ENCODE measurements at regions not wholly inside any gene's neighbourhood (a gene's known extent, or its start where the extent isn't known, plus 50 kb on each side); places are given as distances from the start of the nearest gene placed in this dataset.
A peak's percentile ranks its signal among the peaks of the same experiment; 100 is the strongest.

- TF ChIP-seq CTCF (conservative IDR thresholded peaks at IDR 0.05; ENCODE audit: low read length): no peak
- peak; percentile 75 for DNase-seq (ENCODE audit: low read depth)
- no peak overlapping the region for H3K4me3 ChIP-seq (ENCODE audit: low read length)
Observed at GRCh38 chr1:118257946-118258345, 72.9 kb upstream of the SPAG17 start.

GRCh38 chr1:118254491-118255425 lies 69.7 kb upstream of the SPAG17 start:
- peak; percentile 49 for DNase-seq (ENCODE audit: low read depth)
- H3K4me3 ChIP-seq (ENCODE audit: low read length): no peak overlapping the region

GRCh38 chr1:118254001-118254400 lies 69.0 kb upstream of the SPAG17 start:
- no peak for TF ChIP-seq CTCF (conservative IDR thresholded peaks at IDR 0.05; ENCODE audit: low read length)
- H3K4me3 ChIP-seq (ENCODE audit: low read length): no peak overlapping the region
- peak; percentile 24 for DNase-seq (ENCODE audit: low read depth)

More at GRCh38 chr1:118254491-118255425, 69.7 kb upstream of the SPAG17 start:
- no peak for TF ChIP-seq CTCF (conservative IDR thresholded peaks at IDR 0.05; ENCODE audit: low read length)

GRCh38 chr1:118253053-118253915 lies 68.3 kb upstream of the SPAG17 start:
- H3K4me3 ChIP-seq (ENCODE audit: low read length): no peak overlapping the region
- DNase-seq (ENCODE audit: low read depth): no peak
- TF ChIP-seq CTCF (conservative IDR thresholded peaks at IDR 0.05; ENCODE audit: low read length): no peak

- H3K4me3 ChIP-seq (ENCODE audit: low read length): no peak overlapping the region
- DNase-seq (ENCODE audit: low read depth): no peak
- TF ChIP-seq CTCF (conservative IDR thresholded peaks at IDR 0.05; ENCODE audit: low read length): no peak
Observed at GRCh38 chr1:118252624-118253023, 67.6 kb upstream of the SPAG17 start.

GRCh38 chr1:118250232-118250631 lies 65.2 kb upstream of the SPAG17 start:
- no peak for TF ChIP-seq CTCF (conservative IDR thresholded peaks at IDR 0.05; ENCODE audit: low read length)
- no peak for DNase-seq (ENCODE audit: low read depth)
- no peak overlapping the region for H3K4me3 ChIP-seq (ENCODE audit: low read length)

Data from AG10803 (cell line).